ENCODE measurements at regions not wholly inside any gene's neighbourhood (a gene's known extent, or its start where the extent isn't known, plus 50 kb on each side); places are given as distances from the start of the nearest gene placed in this dataset.

DNA sequence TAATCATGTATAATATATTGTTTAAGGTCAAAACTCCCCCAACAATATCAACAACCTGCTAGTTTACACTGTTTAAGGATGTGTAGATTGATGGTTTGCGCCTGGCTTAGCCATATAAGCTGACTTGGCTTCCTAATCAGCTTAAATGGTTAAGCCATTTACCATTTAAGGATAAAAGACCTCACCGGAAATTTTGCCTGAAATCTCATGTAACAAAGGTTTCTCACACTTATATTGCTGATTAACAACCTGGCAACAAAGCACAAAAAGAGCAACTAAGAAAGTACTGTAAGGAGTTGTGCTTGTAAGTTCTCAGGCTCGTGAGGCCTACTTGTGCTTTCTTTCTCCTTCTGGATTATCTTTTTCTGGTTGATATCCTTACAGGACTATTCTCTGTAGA is 485.2 kb downstream of the GABRG1 start:
- FAIRE-seq = no peak

DNA sequence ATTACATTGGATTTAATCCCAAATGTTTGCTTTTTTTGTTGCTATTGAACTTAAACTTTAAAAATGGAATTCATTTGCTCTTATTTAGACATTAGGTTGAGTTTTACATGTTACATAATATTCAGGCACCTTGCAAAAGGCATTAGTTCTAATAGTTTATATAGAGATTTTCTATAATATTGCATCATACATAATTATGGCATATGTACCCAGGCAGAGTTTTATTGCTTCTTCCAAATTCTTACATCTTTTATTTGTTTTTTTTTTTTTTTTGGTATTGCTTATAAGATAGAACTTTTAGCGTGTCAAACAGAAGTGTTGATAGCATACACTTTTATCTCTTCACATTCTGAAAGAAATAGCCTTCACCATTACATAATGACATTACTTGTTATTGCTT is 487.7 kb downstream of the GABRG1 start:
- no peak for FAIRE-seq

DNA sequence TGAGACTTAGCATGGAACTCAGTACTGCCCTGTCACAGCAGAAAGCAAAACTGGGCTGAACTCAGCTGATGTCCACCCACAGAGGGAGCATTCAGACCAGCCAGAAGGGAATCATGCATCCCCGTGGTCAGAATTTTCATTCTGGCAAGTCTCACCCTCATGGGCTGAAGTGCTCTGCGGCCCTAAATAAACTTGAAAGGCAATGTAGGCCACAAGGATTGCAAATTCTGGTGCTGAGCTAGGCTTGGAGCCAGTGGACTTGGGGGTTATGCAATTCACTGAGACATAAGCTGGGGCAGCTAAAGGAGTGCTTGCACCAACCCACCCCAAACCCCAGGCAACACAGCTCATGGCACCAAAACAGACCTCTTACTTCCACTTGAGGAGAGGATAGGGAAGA is 494.1 kb downstream of the GABRG1 start:
- FAIRE-seq = no peak

DNA sequence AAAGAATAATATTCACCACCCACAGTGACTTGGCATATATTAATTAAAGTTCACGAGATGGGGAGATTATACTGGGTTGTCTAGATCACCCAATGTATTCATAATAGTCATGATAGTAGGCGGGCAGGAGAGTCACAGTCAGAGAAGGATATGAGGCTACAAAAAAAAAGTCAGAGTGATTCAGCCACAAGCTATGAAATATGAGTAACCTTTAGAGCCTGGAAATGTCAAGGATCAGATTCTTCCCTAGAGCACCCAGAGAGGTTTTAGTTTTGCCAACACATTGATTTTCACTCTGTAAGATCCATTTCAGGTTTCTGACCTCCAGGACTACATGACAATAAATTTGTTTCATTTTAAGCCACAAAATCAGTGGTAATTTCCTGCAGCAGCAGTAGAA is 501.9 kb downstream of the GABRG1 start:
- no peak for FAIRE-seq

DNA sequence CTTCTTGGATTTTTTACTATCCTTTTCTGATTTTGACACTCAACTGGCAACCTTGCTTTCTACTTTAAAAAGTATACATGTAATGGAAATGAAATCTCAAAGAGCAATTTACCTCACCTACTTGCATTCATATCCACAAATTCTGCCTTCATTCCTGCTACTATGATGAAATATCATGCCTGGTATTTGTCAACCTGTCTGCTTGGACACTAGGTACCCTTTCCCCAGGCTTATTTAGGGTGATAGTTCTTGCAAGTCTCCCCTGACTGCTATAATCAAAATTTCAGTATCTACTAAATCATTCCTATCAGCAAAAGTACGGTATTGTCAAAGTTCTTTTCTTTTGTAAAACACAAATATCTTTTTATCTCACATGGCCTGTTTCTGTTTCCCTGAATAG is 503.0 kb downstream of the GABRG1 start:
- no peak for FAIRE-seq

DNA sequence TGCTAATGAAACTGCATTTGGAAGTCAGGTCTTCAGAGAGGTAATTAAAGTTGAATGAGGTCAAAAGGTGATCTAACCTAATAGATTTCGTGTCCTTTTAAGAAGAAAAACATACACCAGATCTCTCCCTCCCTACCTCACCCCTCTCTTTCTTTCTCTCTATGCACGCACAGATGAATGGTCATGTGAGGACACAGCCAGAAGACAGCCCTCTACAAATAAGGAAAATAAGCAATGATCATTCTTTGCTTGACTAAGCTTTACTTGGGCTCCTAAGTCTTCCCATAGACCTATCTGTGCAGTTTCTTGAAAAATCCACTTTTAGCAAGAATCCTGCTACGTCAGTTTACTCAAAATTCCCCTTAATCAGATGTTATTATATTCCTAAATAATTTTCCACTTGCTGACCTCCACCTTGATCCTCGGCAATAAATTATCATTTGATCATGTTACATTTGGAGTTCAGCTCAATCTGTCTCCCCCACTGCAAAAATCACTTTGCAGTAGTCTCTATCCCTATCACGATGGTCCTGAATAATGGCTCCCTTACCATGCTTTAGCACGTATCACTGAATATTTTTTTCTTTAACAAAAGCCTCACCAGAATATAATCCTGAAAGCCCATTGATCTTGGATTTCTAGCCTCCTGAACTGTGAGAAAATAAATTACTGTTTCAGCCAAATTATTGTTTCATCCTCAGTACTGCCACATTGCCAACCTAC is 527.3 kb downstream of the GABRG1 start:
- FAIRE-seq = no peak

DNA sequence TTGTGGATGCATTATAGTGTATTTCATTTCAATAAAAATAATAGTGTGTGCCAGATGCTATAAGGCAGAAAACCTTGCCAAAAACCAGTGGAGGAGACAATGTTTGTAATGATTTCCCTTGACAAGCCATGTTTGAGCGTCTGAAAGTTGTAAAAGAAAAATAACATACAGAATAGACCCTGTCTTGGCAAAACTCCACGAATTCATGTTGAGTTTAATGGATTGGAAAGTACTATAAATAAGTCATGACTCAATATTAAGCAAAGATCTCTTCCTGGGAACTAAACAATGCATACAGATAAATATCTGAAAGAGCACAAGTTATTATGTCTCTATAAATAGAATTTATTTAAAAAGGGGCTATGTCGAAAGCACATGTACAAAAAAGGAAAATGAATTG is 543.5 kb downstream of the GABRG1 start:
- FAIRE-seq = no peak

DNA sequence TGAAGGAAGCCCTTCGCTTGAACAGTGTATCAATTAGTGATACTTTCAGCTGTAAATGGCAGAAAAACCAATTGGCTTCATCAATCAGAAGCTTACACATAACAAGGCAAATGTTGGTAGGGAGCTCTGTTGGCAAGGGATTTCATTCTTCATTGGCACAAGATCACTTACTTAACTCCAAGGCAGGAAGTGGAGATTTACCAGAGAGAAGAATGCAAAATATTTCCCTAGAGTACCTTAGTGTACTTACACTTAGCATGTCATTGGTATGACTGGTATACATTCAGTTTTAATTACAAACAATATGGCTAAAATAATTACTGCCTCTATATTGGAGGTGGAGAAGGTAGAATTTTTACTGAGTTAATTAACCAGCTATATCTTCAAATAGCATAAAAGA is 545.0 kb downstream of the GABRG1 start:
- no peak for FAIRE-seq

DNA sequence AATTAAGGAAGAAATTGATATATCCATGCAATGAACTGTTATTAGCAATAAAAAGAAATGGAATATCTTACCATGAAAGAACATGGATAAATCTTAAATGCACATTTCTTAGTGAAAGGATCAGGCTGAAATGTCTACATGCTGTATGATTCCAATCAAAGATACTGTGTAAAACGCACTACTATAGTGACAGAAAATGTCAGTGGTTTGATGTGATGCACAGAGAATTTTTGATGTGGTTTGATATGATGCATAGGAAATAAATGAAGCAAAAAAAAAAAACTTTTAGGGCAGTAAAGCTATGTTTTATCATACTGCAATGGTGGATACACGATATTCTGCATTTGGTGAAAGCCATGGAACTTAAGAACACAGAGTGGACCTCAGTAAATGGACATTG is 547.6 kb downstream of the GABRG1 start:
- no peak for FAIRE-seq

DNA sequence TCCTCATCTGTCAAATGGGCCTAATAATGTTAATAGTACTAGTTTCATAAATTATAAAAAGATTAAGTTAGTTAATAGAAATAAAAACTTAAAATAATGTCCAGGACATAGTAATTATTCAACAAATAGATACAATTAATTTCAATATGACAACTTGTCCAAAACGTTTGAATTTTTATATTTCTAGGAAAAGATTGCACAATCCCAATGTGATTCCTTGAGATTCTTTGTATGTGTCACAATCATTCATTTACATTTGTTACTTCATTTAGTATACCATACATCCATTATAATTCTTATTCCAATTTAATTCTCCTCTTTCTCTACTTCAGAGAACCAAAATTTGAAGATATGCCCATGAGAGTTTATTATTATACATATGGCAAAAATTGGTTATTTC is 554.2 kb downstream of the GABRG1 start:
- no peak for FAIRE-seq

DNA sequence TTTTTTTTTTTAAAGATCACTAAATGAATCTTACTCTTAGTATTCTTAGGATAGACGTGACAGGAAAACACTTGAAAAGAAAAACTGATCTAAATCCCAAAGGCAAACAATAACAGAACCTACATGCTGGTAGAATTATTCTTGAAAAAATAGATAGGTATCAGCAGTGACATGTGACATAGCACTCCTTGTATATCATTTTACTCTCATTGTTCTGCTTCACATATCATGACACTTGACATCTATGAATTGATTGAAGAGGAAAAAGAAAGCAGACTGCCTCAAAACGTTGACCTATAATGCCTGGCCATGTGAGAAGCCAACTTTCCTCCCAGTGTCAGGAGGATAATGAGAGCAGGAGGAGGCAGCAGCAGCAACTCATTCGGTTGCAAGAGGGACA is 555.2 kb downstream of the GABRG1 start:
- no peak for FAIRE-seq

DNA sequence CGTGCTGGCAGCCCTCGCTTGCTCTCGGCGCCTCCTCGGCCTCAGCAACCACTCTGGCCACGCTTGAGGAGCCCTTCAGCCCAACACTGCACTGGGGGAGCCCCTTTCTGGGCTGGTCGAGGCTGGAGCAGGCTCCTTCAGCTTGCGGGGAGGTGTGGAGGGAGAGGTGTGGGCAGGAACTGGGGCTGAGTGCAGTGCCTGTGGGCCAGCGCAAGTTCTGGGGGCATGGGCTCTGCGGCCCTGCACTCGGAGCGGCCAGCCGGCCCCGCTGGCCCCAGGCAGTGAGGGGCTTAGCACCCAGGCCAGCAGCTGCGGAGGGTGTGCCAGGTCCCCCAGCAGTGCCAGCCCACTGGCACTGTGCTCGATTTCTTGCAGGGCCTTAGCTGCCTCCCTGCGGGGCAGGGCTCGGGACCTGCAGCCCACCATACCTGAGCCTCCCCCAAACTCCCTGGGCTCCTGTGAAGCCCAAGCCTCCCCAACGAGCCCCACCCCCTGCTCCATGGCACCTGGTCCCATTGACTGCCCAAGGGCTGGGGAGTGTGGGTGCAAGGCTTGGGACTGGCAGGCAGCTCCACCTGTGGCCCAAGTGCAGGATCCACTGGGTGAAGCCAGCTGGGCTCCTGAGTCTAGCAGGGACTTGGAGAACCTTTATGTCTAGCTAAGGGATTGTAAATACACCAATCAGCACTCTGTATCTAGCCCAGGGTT is 556.8 kb downstream of the GABRG1 start:
- FAIRE-seq = no peak

DNA sequence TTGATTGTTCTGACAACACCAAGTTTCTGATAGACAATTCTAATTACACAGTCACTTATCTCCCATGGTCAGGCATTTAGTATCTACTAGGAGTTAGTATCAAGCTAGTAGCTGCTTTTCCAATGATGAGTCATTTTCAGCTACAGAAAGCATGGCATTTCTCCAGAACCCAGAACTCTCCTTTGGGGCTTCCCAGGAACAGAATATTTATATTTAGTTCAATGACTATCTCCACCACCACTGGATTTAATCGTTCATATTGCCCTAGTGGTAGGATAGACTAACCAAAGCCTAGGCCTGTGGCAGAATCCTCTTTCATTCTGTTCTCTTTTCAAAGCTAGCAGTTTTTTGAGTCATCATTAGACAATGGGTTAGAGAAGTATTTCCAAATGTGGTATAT is 569.4 kb downstream of the GABRG1 start:
- no peak for FAIRE-seq

DNA sequence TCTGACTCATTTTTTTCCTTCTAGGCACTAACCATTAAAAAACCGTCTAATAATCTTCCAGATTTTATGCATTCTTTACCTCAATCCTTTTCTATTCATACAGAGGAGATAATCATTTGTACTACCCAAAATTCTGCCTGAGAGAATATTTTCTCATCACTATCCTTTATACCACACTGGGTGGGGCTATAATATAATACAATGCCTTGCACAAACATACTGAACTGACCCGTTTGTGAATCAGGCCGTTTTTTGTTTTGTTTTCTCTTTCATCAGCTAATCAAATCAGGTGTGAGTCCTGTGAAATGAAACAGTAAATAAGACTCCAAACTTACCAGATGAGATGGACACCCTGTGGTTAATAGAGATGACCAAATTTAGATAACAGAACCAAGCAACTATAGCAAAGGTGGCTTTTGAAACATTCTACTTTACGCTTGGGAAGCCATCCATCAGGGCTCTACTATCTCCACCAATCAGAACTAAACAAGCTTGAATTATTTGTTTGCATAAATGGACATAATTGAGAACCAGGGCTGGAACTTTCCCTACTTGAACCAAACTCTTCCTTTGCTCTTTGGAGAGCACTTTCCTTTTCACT is 573.0 kb downstream of the GABRG1 start:
- FAIRE-seq = no peak

DNA sequence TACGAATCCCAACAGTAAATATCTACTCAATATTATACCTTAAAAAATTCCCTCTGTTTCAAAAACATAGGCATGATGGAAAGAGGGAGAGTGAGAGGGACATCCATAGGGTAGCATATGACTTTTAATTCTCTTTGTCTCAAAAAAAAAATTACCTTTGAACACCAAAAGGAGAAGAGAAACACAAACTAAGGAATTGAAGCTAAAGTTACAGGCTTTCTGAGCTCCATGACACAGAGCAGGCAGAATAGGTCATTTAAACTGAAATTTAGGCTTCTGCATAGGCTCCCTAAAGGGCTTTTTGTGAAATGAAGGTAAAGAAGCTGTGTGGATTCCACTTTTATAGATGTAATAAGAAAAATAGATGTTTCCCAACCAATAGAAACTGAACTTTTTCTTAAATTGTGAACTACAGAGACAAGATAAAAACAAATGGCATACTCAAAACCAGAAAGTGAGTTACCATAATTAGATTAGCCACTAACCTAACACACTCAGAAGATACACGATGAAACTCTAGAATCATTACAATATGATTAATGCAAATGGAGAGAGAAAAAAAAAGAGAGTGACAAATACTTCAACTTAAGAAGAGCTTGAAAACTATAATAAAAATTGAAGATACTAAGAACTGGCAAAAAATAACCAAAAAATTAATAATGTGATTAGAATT is 584.6 kb downstream of the GABRG1 start:
- no peak for FAIRE-seq

DNA sequence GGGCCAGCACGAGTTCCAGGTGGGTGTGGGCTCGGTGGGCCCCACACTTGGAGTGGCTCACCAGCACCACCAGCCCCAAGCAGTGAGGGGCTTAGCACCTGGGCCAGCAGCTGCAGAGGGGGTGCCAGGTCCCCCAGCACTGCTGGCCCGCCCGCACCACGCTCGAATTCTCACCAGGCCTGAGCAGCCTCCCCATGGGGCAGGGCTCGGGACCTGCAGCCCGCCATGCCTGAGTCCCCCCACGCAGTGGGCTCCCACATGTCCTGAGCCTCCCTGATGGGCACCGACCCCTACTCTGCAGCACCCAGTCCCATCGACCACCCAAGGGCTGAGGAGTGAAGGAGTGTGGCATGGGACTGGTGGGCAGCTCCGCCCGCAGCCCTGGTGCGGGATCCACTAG is 593.4 kb downstream of the GABRG1 start:
- no peak for FAIRE-seq

DNA sequence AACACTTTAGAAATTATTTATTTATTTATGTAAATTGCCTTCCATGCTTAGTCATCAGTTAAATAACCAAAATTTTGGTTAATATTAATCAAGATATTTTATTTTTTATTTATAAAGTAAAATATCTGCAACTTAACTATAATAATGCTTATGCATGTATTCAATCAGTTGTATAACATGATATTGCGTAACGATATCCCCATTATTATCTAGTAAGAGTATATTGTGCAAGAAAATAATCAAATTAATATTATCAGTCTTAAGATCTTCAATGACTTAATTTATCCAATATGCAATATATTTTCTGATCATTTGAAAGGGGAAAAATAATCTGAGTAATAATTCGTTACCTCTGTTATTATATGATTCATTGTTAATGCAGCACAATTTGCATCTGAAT is 596.7 kb downstream of the GABRG1 start:
- FAIRE-seq = no peak

DNA sequence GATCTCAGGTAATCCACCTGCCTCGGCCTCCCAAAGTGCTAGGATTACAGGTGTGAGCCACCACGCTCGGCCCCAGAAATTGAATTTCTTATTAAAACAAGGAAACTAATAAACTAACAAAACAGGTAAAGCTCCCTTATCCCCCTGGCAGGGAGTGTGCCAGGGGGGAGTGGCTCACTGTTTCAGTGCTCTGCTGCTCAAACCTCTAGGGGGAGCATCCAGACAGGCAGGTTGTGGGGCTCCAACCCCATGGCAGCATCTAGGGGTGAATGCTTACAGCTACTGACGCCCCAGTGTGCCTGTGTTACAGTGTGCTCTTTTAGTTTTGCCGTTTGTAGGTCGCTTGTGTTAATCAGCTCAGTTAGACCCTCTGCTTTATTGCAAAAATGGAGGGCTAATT is 605.0 kb downstream of the GABRG1 start:
- no peak for FAIRE-seq

DNA sequence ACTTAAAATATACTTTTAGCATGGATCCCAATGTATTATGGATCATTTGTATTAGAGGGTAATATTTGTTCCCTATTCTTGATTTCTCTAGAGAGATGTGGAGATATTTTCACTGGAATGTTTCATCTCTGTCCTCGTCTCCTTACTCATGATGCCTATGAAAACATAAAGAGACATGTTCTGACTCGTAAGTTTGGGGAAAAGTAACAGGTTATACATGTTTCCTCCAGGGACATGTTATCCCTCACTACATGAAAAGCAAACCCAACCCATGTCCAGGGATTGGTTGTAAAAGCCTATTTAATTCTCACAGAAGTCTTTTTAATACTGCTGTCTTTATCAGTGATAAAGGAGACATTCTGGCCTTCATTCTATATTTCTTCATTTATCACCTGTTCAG is 621.4 kb downstream of the GABRG1 start:
- no peak for FAIRE-seq

DNA sequence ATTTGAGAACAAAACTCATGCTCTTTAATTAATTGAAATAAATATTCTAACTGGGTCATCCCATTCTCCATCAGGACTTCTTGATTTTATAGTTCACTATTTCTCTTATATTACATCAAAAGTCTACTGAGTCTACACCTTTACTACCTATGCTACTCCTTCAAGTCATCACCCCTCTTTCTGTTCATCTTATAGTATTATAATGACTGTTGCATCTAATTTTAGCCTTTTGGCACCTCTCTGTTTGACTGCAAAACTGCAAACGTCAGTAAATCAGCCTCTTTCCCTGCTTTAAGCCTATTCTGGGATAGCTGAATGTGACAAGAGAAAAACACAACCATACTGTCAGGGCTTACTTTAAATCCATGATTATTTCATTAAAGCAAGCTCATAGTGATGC is 639.1 kb downstream of the GABRG1 start:
- no peak for FAIRE-seq

DNA sequence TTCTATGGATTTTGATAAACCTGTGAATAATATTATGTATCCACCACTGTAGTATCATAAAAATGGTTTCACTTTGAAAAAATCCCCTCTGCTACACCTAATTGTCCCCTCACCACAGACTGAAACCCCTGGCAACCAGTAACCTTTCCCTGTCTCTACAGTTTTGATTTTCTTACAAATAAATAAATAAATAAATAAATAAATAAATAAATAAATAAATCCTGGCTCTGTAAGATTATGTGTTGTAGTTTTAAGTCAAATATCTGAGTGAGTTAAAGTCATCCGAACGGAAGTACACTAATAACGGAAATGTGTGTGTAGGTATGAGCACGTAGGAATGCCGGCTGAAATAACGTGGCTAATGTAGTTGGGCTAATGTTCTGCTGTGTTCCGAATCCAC is 641.5 kb downstream of the GABRG1 start:
- no peak for FAIRE-seq

DNA sequence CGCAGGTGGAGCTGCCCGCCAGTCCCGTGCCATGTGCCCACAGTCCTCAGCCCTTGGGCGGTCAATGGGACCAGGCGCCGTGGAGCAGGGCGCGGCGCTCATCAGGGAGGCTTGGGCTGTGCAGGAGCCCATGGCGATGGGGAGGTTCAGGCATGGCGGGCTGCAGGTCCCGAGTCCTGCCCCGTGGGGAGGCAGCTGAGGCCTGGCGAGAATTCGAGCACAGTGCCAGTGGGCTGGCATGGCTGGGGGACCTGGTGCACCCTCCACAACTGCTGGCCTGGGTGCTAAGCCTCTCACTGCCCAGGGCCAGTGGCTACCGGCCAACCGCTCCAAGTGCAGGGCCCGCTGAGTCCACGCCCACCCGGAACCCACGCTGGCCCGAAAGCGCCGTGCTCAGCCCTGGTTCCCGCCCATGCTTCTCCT is 646.5 kb downstream of the GABRG1 start:
- no peak for FAIRE-seq

DNA sequence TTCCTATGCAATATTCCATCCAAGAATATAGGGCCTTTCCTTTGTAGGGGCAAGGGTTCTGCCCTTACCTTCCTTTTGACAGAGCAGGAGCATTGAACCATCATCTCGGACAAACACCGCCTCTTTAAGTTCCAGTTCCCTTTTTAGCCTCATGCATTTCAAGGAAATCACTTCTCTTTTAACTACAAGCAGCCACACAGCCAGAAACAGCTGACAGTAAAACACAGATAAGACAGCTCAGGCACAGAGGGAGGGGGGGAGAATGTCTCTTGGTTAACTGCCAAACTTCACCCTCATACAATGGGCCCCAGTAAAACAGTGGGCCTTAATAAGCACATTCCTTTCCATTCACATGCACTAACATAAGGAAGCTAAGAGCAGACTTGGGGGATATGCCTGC is 648.3 kb downstream of the GABRG1 start:
- no peak for FAIRE-seq

DNA sequence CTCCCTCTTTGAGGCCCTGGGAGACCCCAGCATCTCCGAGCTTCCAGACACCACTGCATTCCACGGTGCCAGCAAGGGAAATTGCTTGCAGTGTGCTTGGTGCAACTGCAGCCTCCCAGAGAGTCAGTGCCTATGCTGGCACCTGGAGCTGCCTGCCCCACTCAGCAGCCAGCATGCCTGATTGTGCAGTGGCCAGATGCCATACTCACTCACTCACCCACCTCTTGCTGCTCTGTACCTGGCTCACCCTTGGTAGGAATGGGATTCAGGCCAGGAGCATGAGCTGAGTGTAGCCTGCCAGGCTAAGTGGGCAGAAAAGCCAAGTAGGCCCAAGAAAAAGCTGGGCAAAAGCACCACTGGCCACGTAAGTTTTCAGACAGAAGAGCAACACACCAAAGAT is 651.4 kb downstream of the GABRG1 start:
- no peak for FAIRE-seq

Measured in G401.6 (cell line).